Neuronal stem cell (in vitro differentiated cells): ENCODE measurements at regions not wholly inside any gene's neighbourhood (a gene's known extent, or its start where the extent isn't known, plus 50 kb on each side); places are given as distances from the start of the nearest gene placed in this dataset.

Experiments
- DNase-seq: peaks from one replicate; pipeline ENCODE4 v3.0.0-alpha.2; 2013; ENCODE audit warnings: low spot score
- H2AFZ ChIP-seq: one replicate; pipeline ENCODE4 v1.6.1; 2013; ENCODE audit warnings: mild to moderate bottlenecking, low read length, inconsistent platforms
- H2AK5ac ChIP-seq: 2 replicates; pipeline ENCODE4 v1.6.1; 2013; ENCODE audit warnings: low read depth, mild to moderate bottlenecking, inconsistent platforms, low read length, moderate library complexity, mixed read lengths
- H2BK120ac ChIP-seq: 2 replicates; pipeline ENCODE4 v1.6.1; 2013; ENCODE audit warnings: low read depth, mild to moderate bottlenecking, inconsistent platforms, low read length, moderate library complexity, mixed read lengths
- H2BK12ac ChIP-seq: one replicate; pipeline ENCODE4 v1.6.1; 2013; ENCODE audit warnings: low read length, inconsistent platforms
- H2BK15ac ChIP-seq: 2 replicates; pipeline ENCODE4 v1.6.1; 2013; ENCODE audit warnings: mild to moderate bottlenecking, low read length, inconsistent platforms, mixed read lengths
- H2BK5ac ChIP-seq: one replicate; pipeline ENCODE4 v1.6.1; 2013; ENCODE audit warnings: inconsistent platforms, mild to moderate bottlenecking, low read length, moderate library complexity
- H3K14ac ChIP-seq: one replicate; pipeline ENCODE4 v1.6.1; 2013; ENCODE audit warnings: low read length, inconsistent platforms
- H3K18ac ChIP-seq: 2 replicates; pipeline ENCODE4 v1.6.1; 2013; ENCODE audit warnings: low read length, inconsistent platforms
- H3K23ac ChIP-seq: 2 replicates; pipeline ENCODE4 v1.6.1; 2013; ENCODE audit warnings: low read depth, mild to moderate bottlenecking, mixed read lengths, low read length, inconsistent platforms; ENCODE audit not compliant: poor library complexity
- H3K27ac ChIP-seq: replicated peaks from 3 replicates; pipeline ENCODE4 v1.5.1; 2013; ENCODE audit warnings: low read length, inconsistent platforms
- H3K27me3 ChIP-seq, 3 experiments: 2 replicates each; pipeline ENCODE4 v1.6.1; 2013; ENCODE audit warnings: low read length in 3 of 3, mild to moderate bottlenecking in 2 of 3, inconsistent platforms in 1 of 3, low read depth in 1 of 3, mixed read lengths in 1 of 3, moderate library complexity in 1 of 3; ENCODE audit not compliant: control insufficient read depth in 3 of 3, insufficient read depth in 3 of 3
- H3K36me3 ChIP-seq, 2 donors: replicated peaks in 1 of 2; 2 replicates each; pipeline ENCODE4 v1.6.1; 2013; ENCODE audit warnings: low read length in 2 of 2; ENCODE audit not compliant: control insufficient read depth in 2 of 2, insufficient read depth in 2 of 2
- H3K4ac ChIP-seq: 2 replicates; pipeline ENCODE4 v1.6.1; 2013; ENCODE audit warnings: inconsistent platforms, mild to moderate bottlenecking, low read length, moderate library complexity
- H3K4me1 ChIP-seq, 2 donors: 1 replicate in 1 of 2; 2 replicates in 1 of 2; pipeline ENCODE4 v1.6.1; 2013; ENCODE audit warnings: low read length in 2 of 2, low read depth in 1 of 2; ENCODE audit not compliant: control insufficient read depth in 2 of 2, insufficient read depth in 1 of 2
- H3K4me2 ChIP-seq: one replicate; pipeline ENCODE4 v1.6.1; 2013; ENCODE audit warnings: mild to moderate bottlenecking, low read length, inconsistent platforms; ENCODE audit not compliant: insufficient read depth, poor library complexity, severe bottlenecking
- H3K4me3 ChIP-seq, 2 donors: 2 replicates each; pipeline ENCODE4 v1.5.1; 2013; ENCODE audit warnings: low read length in 2 of 2, mild to moderate bottlenecking in 2 of 2, inconsistent platforms in 1 of 2, moderate library complexity in 1 of 2
- H3K79me1 ChIP-seq: one replicate; pipeline ENCODE4 v1.6.1; 2013; ENCODE audit warnings: low read depth, mild to moderate bottlenecking, inconsistent platforms, low read length, moderate library complexity
- H3K9ac ChIP-seq: one replicate; pipeline ENCODE4 v1.6.1; 2013; ENCODE audit warnings: mild to moderate bottlenecking, low read depth, low read length, inconsistent platforms; ENCODE audit not compliant: poor library complexity
- H3K9me3 ChIP-seq, 2 donors: replicated peaks in 1 of 2; 2 replicates each; pipeline versions ENCODE3 to v1.6.1; 2013; ENCODE audit warnings: low read length in 2 of 2, mild to moderate bottlenecking in 2 of 2, inconsistent platforms in 1 of 2, low read depth in 1 of 2, mixed read lengths in 1 of 2, moderate library complexity in 1 of 2; ENCODE audit not compliant: control insufficient read depth in 2 of 2, insufficient read depth in 1 of 2
- H4K8ac ChIP-seq: one replicate; pipeline ENCODE4 v1.6.1; 2013; ENCODE audit warnings: low read depth, mild to moderate bottlenecking, inconsistent platforms, low read length, moderate library complexity
- H4K91ac ChIP-seq: one replicate; pipeline ENCODE4 v1.6.1; 2013; ENCODE audit warnings: low read length, low read depth, mild to moderate bottlenecking, inconsistent platforms; ENCODE audit not compliant: poor library complexity
- WGBS, 2 donors: extraction: QIAGEN DNeasy Blood & Tissue Kit; methylation state at CpG; one replicate each; pipeline ENCODE4 v1.1.7; 2013; ENCODE audit warnings: missing lambda C conversion rate in 2 of 2, mixed read lengths in 1 of 2; ENCODE audit not compliant: insufficient read length in 2 of 2, insufficient replicate concordance in 1 of 2; ENCODE audit errors: extremely low coverage in 2 of 2; 5-methylcytosine and 5-hydroxymethylcytosine counted together

- no peak overlapping the region for H3K4me2 ChIP-seq
- no peak overlapping the region for H2BK12ac ChIP-seq
- no peaks in the 10 kb centered on the region for H3K4me1 ChIP-seq
- no CpG with 5 or more reads among the region's 6 CpGs for WGBS, 2 donors
- H4K91ac ChIP-seq: no peak overlapping the region
- H3K27ac ChIP-seq: no peak overlapping the region
- no peaks in the 10 kb centered on the region for H3K79me1 ChIP-seq
- H3K9me3 ChIP-seq: no peaks in the 10 kb centered on the region
- no peak for DNase-seq
- no peak overlapping the region for H3K9ac ChIP-seq
- no peak overlapping the region for H3K4ac ChIP-seq
- H2BK5ac ChIP-seq: no peak overlapping the region
- no peak overlapping the region for H3K4me3 ChIP-seq
- H3K14ac ChIP-seq: peak overlapping the region; percentile 25
- no peak overlapping the region for H2BK15ac ChIP-seq
- H3K27me3 ChIP-seq: no peaks in the 10 kb centered on the region
- H2BK120ac ChIP-seq: no peak overlapping the region
- no peak overlapping the region for H2AFZ ChIP-seq
- no peak overlapping the region for H2AK5ac ChIP-seq
- no peak overlapping the region for H4K8ac ChIP-seq
- H3K18ac ChIP-seq: peak overlapping the region; percentile 44
- no peaks in the 10 kb centered on the region for H3K36me3 ChIP-seq
- H3K23ac ChIP-seq: no peak overlapping the region
Observed at GRCh38 chr10:111944331-111944730, 239.2 kb downstream of the GPAM start.

GRCh38 chr10:111953949-111954348 is 229.6 kb downstream of the GPAM start:
- H3K79me1 ChIP-seq: no peaks in the 10 kb centered on the region
- H3K4me3 ChIP-seq: no peak overlapping the region
- H3K4me2 ChIP-seq: no peak overlapping the region
- H3K23ac ChIP-seq: no peak overlapping the region
- no peak overlapping the region for H2BK120ac ChIP-seq
- H4K91ac ChIP-seq: no peak overlapping the region
- no CpG with 5 or more reads among the region's 1 CpG for WGBS, 2 donors
- no peak overlapping the region for H2BK5ac ChIP-seq
- H3K14ac ChIP-seq: no peak overlapping the region
- no peak overlapping the region for H2BK12ac ChIP-seq
- H3K36me3 ChIP-seq: no peaks in the 10 kb centered on the region
- no peak overlapping the region for H2BK15ac ChIP-seq
- H2AFZ ChIP-seq: no peak overlapping the region
- no peaks in the 10 kb centered on the region for H3K4me1 ChIP-seq
- H2AK5ac ChIP-seq: no peak overlapping the region
- H3K27ac ChIP-seq: no peak overlapping the region
- no peak overlapping the region for H4K8ac ChIP-seq
- no peak overlapping the region for H3K18ac ChIP-seq
- no peaks in the 10 kb centered on the region for H3K27me3 ChIP-seq
- DNase-seq: no peak
- H3K4ac ChIP-seq: no peak overlapping the region
- no peak overlapping the region for H3K9ac ChIP-seq
- H3K9me3 ChIP-seq: no peaks in the 10 kb centered on the region

- Histone ChIP-seq H3K27me3 (no peaks in the 10 kb centered on the region), H3K9ac (no peak overlapping the region), H3K4ac (no peak overlapping the region), H2BK15ac (no peak overlapping the region), H3K18ac (no peak overlapping the region), H3K14ac (no peak overlapping the region), H3K36me3 (no peaks in the 10 kb centered on the region), H2AFZ (no peak overlapping the region), H2BK120ac (no peak overlapping the region), H3K4me3 (no peak overlapping the region), H3K79me1 (no peaks in the 10 kb centered on the region), H3K9me3 (no peaks in the 10 kb centered on the region), H3K4me2 (no peak overlapping the region), H2BK12ac (no peak overlapping the region), H3K23ac (no peak overlapping the region), H2AK5ac (no peak overlapping the region), H4K91ac (no peak overlapping the region), H2BK5ac (no peak overlapping the region), H3K27ac (no peak overlapping the region), H4K8ac (no peak overlapping the region), H3K4me1 (no peaks in the 10 kb centered on the region)
- no peak for DNase-seq
- no CpG with 5 or more reads among the region's 4 CpGs for WGBS, 2 donors
Observed at GRCh38 chr10:111954386-111954785, 229.2 kb downstream of the GPAM start.

- H3K27ac ChIP-seq: no peak overlapping the region
- no peak for DNase-seq
- no peak overlapping the region for H3K23ac ChIP-seq
- no peak overlapping the region for H2BK15ac ChIP-seq
- peaks cover 0 to 2% of the 10 kb centered on the region in 2 donors for H3K9me3 ChIP-seq
- no peak overlapping the region for H3K4me3 ChIP-seq
- no peaks in the 10 kb centered on the region for H3K36me3 ChIP-seq
- no peak overlapping the region for H3K9ac ChIP-seq
- H2AK5ac ChIP-seq: no peak overlapping the region
- H2BK5ac ChIP-seq: no peak overlapping the region
- H3K79me1 ChIP-seq: no peaks in the 10 kb centered on the region
- no peaks in the 10 kb centered on the region for H3K27me3 ChIP-seq
- whole genome bisulfite sequencing, 2 donors: no CpG with 5 or more reads among the region's 6 CpGs
- H2BK120ac ChIP-seq: no peak overlapping the region
- no peak overlapping the region for H4K91ac ChIP-seq
- no peak overlapping the region for H3K4ac ChIP-seq
- no peak overlapping the region for H3K4me2 ChIP-seq
- no peak overlapping the region for H3K18ac ChIP-seq
- no peak overlapping the region for H4K8ac ChIP-seq
- no peak overlapping the region for H2AFZ ChIP-seq
- no peak overlapping the region for H2BK12ac ChIP-seq
- no peaks in the 10 kb centered on the region for H3K4me1 ChIP-seq
- H3K14ac ChIP-seq: no peak overlapping the region
Observed at GRCh38 chr10:111956841-111957240, 226.7 kb downstream of the GPAM start.
